T-helper 1 cell treated with Interleukin-12 subunit alpha and Interleukin-12 subunit beta and Interleukin-4 antibody, amounts not matched to agents 30 μg/mL and 1 μg/mL, for 36 hours (primary cell): ENCODE measurements at regions not wholly inside any gene's neighbourhood (a gene's known extent, or its start where the extent isn't known, plus 50 kb on each side); places are given as distances from the start of the nearest gene placed in this dataset.

Source experiments
- H3K27ac Mint-ChIP-seq: one replicate; pipeline ENCODE4 v1.8.0; 2021; ENCODE audit warnings: mild to moderate bottlenecking, mixed read lengths
- H3K27me3 Mint-ChIP-seq: one replicate; pipeline ENCODE4 v1.8.0; 2021; ENCODE audit warnings: low read depth, mixed read lengths
- H3K36me3 Mint-ChIP-seq: one replicate; pipeline ENCODE4 v1.8.0; 2021; ENCODE audit warnings: low read depth, mixed read lengths
- H3K4me1 Mint-ChIP-seq: one replicate; pipeline ENCODE4 v1.8.0; 2021; ENCODE audit warnings: low read depth, mixed read lengths
- H3K4me3 Mint-ChIP-seq: one replicate; pipeline ENCODE4 v1.8.0; 2021; ENCODE audit warnings: mild to moderate bottlenecking, moderate library complexity, mixed read lengths
- H3K9me3 Mint-ChIP-seq: one replicate; pipeline ENCODE4 v1.8.0; 2021; ENCODE audit warnings: mixed read lengths

- Mint-ChIP-seq H3K4me3 (no peak overlapping the region), H3K36me3 (no peaks in the 10 kb centered on the region), H3K4me1 (no peaks in the 10 kb centered on the region), H3K27ac (no peak overlapping the region), H3K27me3 (peaks cover under 1% of the 10 kb centered on the region), H3K9me3 (no peaks in the 10 kb centered on the region)
These were observed 281.1 kb upstream of the SP4 start for GRCh38 chr7:21146642-21147423.

GRCh38 chr7:21149809-21150208, 278.1 kb upstream of the SP4 start:
- no peaks in the 10 kb centered on the region for H3K9me3 Mint-ChIP-seq
- no peaks in the 10 kb centered on the region for H3K36me3 Mint-ChIP-seq
- H3K4me3 Mint-ChIP-seq: no peak overlapping the region
- no peak overlapping the region for H3K27ac Mint-ChIP-seq
- H3K4me1 Mint-ChIP-seq: no peaks in the 10 kb centered on the region
- H3K27me3 Mint-ChIP-seq: peaks cover 8% of the 10 kb centered on the region

GRCh38 chr7:21154614-21155013, 273.3 kb upstream of the SP4 start:
- no peaks in the 10 kb centered on the region for H3K9me3 Mint-ChIP-seq
- H3K27me3 Mint-ChIP-seq: peaks cover 8% of the 10 kb centered on the region
- no peak overlapping the region for H3K27ac Mint-ChIP-seq
- H3K36me3 Mint-ChIP-seq: no peaks in the 10 kb centered on the region
- no peaks in the 10 kb centered on the region for H3K4me1 Mint-ChIP-seq
- H3K4me3 Mint-ChIP-seq: no peak overlapping the region

- Mint-ChIP-seq H3K27ac (no peak overlapping the region), H3K4me3 (no peak overlapping the region), H3K36me3 (no peaks in the 10 kb centered on the region), H3K9me3 (no peaks in the 10 kb centered on the region), H3K27me3 (no peaks in the 10 kb centered on the region), H3K4me1 (no peaks in the 10 kb centered on the region)
These were observed 268.4 kb upstream of the SP4 start for GRCh38 chr7:21159506-21159905.

GRCh38 chr7:21160401-21160800, 267.5 kb upstream of the SP4 start:
- no peaks in the 10 kb centered on the region for H3K4me1 Mint-ChIP-seq
- no peak overlapping the region for H3K27ac Mint-ChIP-seq
- peaks cover 2% of the 10 kb centered on the region for H3K27me3 Mint-ChIP-seq
- no peak overlapping the region for H3K4me3 Mint-ChIP-seq
- H3K36me3 Mint-ChIP-seq: no peaks in the 10 kb centered on the region
- no peaks in the 10 kb centered on the region for H3K9me3 Mint-ChIP-seq

- H3K9me3 Mint-ChIP-seq: no peaks in the 10 kb centered on the region
- no peaks in the 10 kb centered on the region for H3K36me3 Mint-ChIP-seq
These were observed 259.9 kb upstream of the SP4 start for GRCh38 chr7:21167942-21168341.

GRCh38 chr7:21169667-21170580, 258.0 kb upstream of the SP4 start:
- no peaks in the 10 kb centered on the region for H3K9me3 Mint-ChIP-seq
- H3K4me3 Mint-ChIP-seq: no peak overlapping the region
- H3K4me1 Mint-ChIP-seq: no peaks in the 10 kb centered on the region
- H3K36me3 Mint-ChIP-seq: no peaks in the 10 kb centered on the region
- H3K27me3 Mint-ChIP-seq: peaks cover 40% of the 10 kb centered on the region
- no peak overlapping the region for H3K27ac Mint-ChIP-seq

More at GRCh38 chr7:21167942-21168341, 259.9 kb upstream of the SP4 start:
- Mint-ChIP-seq H3K27ac (no peak overlapping the region), H3K4me3 (no peak overlapping the region), H3K4me1 (no peaks in the 10 kb centered on the region), H3K27me3 (peaks cover 40% of the 10 kb centered on the region)

GRCh38 chr7:21172800-21173199, 255.1 kb upstream of the SP4 start:
- Mint-ChIP-seq H3K27me3 (peaks cover 33% of the 10 kb centered on the region), H3K36me3 (no peaks in the 10 kb centered on the region), H3K9me3 (no peaks in the 10 kb centered on the region)

GRCh38 chr7:21173436-21173835, 254.4 kb upstream of the SP4 start:
- H3K4me1 Mint-ChIP-seq: no peaks in the 10 kb centered on the region
- H3K27me3 Mint-ChIP-seq: peaks cover 27% of the 10 kb centered on the region
- H3K27ac Mint-ChIP-seq: no peak overlapping the region
- H3K4me3 Mint-ChIP-seq: no peak overlapping the region
- H3K9me3 Mint-ChIP-seq: no peaks in the 10 kb centered on the region
- H3K36me3 Mint-ChIP-seq: no peaks in the 10 kb centered on the region

More at GRCh38 chr7:21172800-21173199, 255.1 kb upstream of the SP4 start:
- Mint-ChIP-seq H3K4me1 (no peaks in the 10 kb centered on the region), H3K4me3 (no peak overlapping the region), H3K27ac (no peak overlapping the region)

GRCh38 chr7:21175714-21176113, 252.2 kb upstream of the SP4 start:
- no peak overlapping the region for H3K27ac Mint-ChIP-seq
- H3K4me1 Mint-ChIP-seq: no peaks in the 10 kb centered on the region
- peaks cover 9% of the 10 kb centered on the region for H3K27me3 Mint-ChIP-seq
- H3K9me3 Mint-ChIP-seq: no peaks in the 10 kb centered on the region
- no peaks in the 10 kb centered on the region for H3K36me3 Mint-ChIP-seq
- H3K4me3 Mint-ChIP-seq: no peak overlapping the region

- Mint-ChIP-seq H3K9me3 (peaks cover 10% of the 10 kb centered on the region), H3K27ac (no peak overlapping the region), H3K36me3 (no peaks in the 10 kb centered on the region), H3K27me3 (peaks cover 4% of the 10 kb centered on the region), H3K4me3 (no peak overlapping the region), H3K4me1 (no peaks in the 10 kb centered on the region)
These were observed 242.8 kb upstream of the SP4 start for GRCh38 chr7:21184942-21185652.

GRCh38 chr7:21185653-21186265, 242.1 kb upstream of the SP4 start:
- H3K27me3 Mint-ChIP-seq: peaks cover 4% of the 10 kb centered on the region
- H3K4me1 Mint-ChIP-seq: no peaks in the 10 kb centered on the region
- peaks cover 10% of the 10 kb centered on the region for H3K9me3 Mint-ChIP-seq
- no peaks in the 10 kb centered on the region for H3K36me3 Mint-ChIP-seq
- H3K27ac Mint-ChIP-seq: no peak overlapping the region
- H3K4me3 Mint-ChIP-seq: no peak overlapping the region

GRCh38 chr7:21191321-21192073, 236.4 kb upstream of the SP4 start:
- Mint-ChIP-seq H3K36me3 (no peaks in the 10 kb centered on the region), H3K9me3 (no peaks in the 10 kb centered on the region), H3K27ac (no peak overlapping the region), H3K27me3 (peaks cover 4% of the 10 kb centered on the region), H3K4me1 (no peaks in the 10 kb centered on the region), H3K4me3 (no peak overlapping the region)
